IMR-90 (cell line): ENCODE measurements at regions not wholly inside any gene's neighbourhood (a gene's known extent, or its start where the extent isn't known, plus 50 kb on each side); places are given as distances from the start of the nearest gene placed in this dataset.

Experiments
- ATAC-seq: fragments of 200-7000 bp; cut with Tn5 transposase; 2 replicates; pipeline ENCODE4 v1.9.1; 2020; ENCODE audit warnings: low read depth, mild to moderate bottlenecking, moderate library complexity
- BruUV-seq: library from RNA; stranded (reverse); fragments of 400-500 nt; replicated peaks from 2 replicates; lab custom pipeline; 2021; lab: Mats Ljungman, UMichigan
- CTCF ChIA-PET: fragments of 300-600 bp; formaldehyde crosslinking; extraction: SDS; loops from one replicate; lab custom pipeline; 2021; ENCODE audit warnings: antibody characterized with exemption; lab: Yijun Ruan, JAX
- POLR2A ChIA-PET: fragments of 300-600 bp; sonication (Branson Sonifier 250); formaldehyde crosslinking; loops from one replicate; lab custom pipeline; 2022; ENCODE audit warnings: antibody characterized with exemption; ENCODE audit not compliant: unreplicated experiment; lab: Charles Lee
- DNase-seq: peaks from one replicate; pipeline ENCODE4 v3.0.0; 2013
- H2AFZ ChIP-seq: replicated peaks from 2 replicates; pipeline ENCODE3; 2013; ENCODE audit warnings: low read length, mild to moderate bottlenecking; ENCODE audit not compliant: poor library complexity
- H2AK5ac ChIP-seq: 2 replicates; pipeline ENCODE4 v1.6.1; 2013; ENCODE audit warnings: low read depth, low read length, inconsistent platforms
- H2AK9ac ChIP-seq: replicated peaks from 2 replicates; pipeline ENCODE3; 2013; ENCODE audit warnings: mild to moderate bottlenecking, low read depth, low read length, moderate library complexity; ENCODE audit not compliant: poor library complexity
- H2BK120ac ChIP-seq: 2 replicates; pipeline ENCODE4 v1.6.1; 2013; ENCODE audit warnings: low read depth, low read length, inconsistent platforms
- H2BK15ac ChIP-seq: 3 replicates; pipeline ENCODE4 v1.6.1; 2013; ENCODE audit warnings: low read depth, low read length, inconsistent platforms
- H2BK20ac ChIP-seq: 2 replicates; pipeline ENCODE4 v1.6.1; 2013; ENCODE audit warnings: low read depth, mild to moderate bottlenecking, inconsistent platforms, low read length, moderate library complexity
- H2BK5ac ChIP-seq: 2 replicates; pipeline ENCODE4 v1.6.1; 2013; ENCODE audit warnings: mild to moderate bottlenecking, low read depth, low read length, inconsistent platforms; ENCODE audit not compliant: poor library complexity, severe bottlenecking
- H3K14ac ChIP-seq: replicated peaks from 2 replicates; pipeline ENCODE4 v1.6.1; 2013; ENCODE audit warnings: low read depth, low read length, inconsistent platforms
- H3K18ac ChIP-seq: 2 replicates; pipeline ENCODE4 v1.6.1; 2013; ENCODE audit warnings: low read depth, low read length, control low read depth
- H3K23ac ChIP-seq: 2 replicates; pipeline ENCODE4 v1.6.1; 2013; ENCODE audit warnings: low read depth, low read length, inconsistent platforms
- H3K27ac ChIP-seq: 2 replicates; pipeline ENCODE4 v1.5.1; 2013; ENCODE audit warnings: mild to moderate bottlenecking, control low read depth, low read length; ENCODE audit not compliant: insufficient read depth
- H3K27me3 ChIP-seq: 2 replicates; pipeline ENCODE4 v1.6.1; 2013; ENCODE audit warnings: low read length; ENCODE audit not compliant: control insufficient read depth, insufficient read depth
- H3K36me3 ChIP-seq: 2 replicates; pipeline ENCODE4 v1.6.1; 2013; ENCODE audit warnings: low read length, mixed read lengths; ENCODE audit not compliant: control insufficient read depth, insufficient read depth
- H3K4ac ChIP-seq: 2 replicates; pipeline ENCODE4 v1.6.1; 2013; ENCODE audit warnings: low read depth, low read length, inconsistent platforms
- H3K4me1 ChIP-seq: 2 replicates; pipeline ENCODE4 v1.6.1; 2013; ENCODE audit warnings: low read length, mixed read lengths; ENCODE audit not compliant: control insufficient read depth, insufficient read depth
- H3K4me2 ChIP-seq: 2 replicates; pipeline ENCODE4 v1.6.1; 2013; ENCODE audit warnings: low read depth, mild to moderate bottlenecking, control low read depth, low read length, moderate library complexity
- H3K4me3 ChIP-seq: 2 replicates; pipeline ENCODE4 v1.5.1; 2013; ENCODE audit warnings: low read depth, mild to moderate bottlenecking, control low read depth, low read length, moderate library complexity; ENCODE audit not compliant: insufficient read depth
- H3K56ac ChIP-seq: 2 replicates; pipeline ENCODE4 v1.6.1; 2013; ENCODE audit warnings: low read length, inconsistent platforms; ENCODE audit not compliant: insufficient read depth; ENCODE audit errors: extremely low read depth
- H3K79me1 ChIP-seq, 2 experiments: 2 replicates each; pipeline ENCODE4 v1.6.1; 2013; ENCODE audit warnings: low read length in 2 of 2, inconsistent platforms in 1 of 2, low read depth in 1 of 2
- H3K9ac ChIP-seq: 2 replicates; pipeline ENCODE4 v1.6.1; 2013; ENCODE audit warnings: low read depth, low read length, control low read depth
- H3K9me1 ChIP-seq: 2 replicates; pipeline ENCODE4 v1.6.1; 2013; ENCODE audit warnings: low read length, inconsistent platforms; ENCODE audit not compliant: insufficient read depth
- H3K9me3 ChIP-seq: 2 replicates; pipeline ENCODE4 v1.6.1; 2013; ENCODE audit warnings: low read length; ENCODE audit not compliant: control insufficient read depth, insufficient read depth
- H4K20me1 ChIP-seq: 2 replicates; pipeline ENCODE4 v1.6.1; 2013; ENCODE audit warnings: low read length, inconsistent platforms; ENCODE audit not compliant: insufficient read depth
- H4K5ac ChIP-seq: 2 replicates; pipeline ENCODE4 v1.6.1; 2013; ENCODE audit warnings: mild to moderate bottlenecking, low read depth, low read length, control low read depth
- H4K8ac ChIP-seq, 2 experiments: 2 replicates each; pipeline ENCODE4 v1.6.1; 2013; ENCODE audit warnings: low read depth in 2 of 2, low read length in 2 of 2, control low read depth in 1 of 2, inconsistent platforms in 1 of 2
- H4K91ac ChIP-seq: 2 replicates; pipeline ENCODE4 v1.6.1; 2013; ENCODE audit warnings: low read depth, low read length, inconsistent platforms; ENCODE audit not compliant: insufficient read depth
- BHLHE40 ChIP-seq: fragments of 150-350 bp; IDR thresholded peaks from 2 replicates; pipeline ENCODE4 v1.6.1; 2016; ENCODE audit warnings: mild to moderate bottlenecking, low read depth, low read length
- CTCF ChIP-seq: conservative IDR thresholded peaks from 2 replicates; pipeline ENCODE4 v1.5.1; 2012; ENCODE audit warnings: mild to moderate bottlenecking, low read depth, low read length, improper control_type of control experiment
- ELK1 ChIP-seq: fragments of 150-350 bp; IDR thresholded peaks from 2 replicates; pipeline ENCODE4 v1.6.1; 2016; ENCODE audit warnings: low read depth, mild to moderate bottlenecking, low read length, moderate library complexity, borderline replicate concordance
- MAFK ChIP-seq: IDR thresholded peaks from 2 replicates; pipeline ENCODE4 v1.6.1; 2012; ENCODE audit warnings: low read depth, low read length, improper control_type of control experiment
- MAZ ChIP-seq: IDR thresholded peaks from 2 replicates; pipeline ENCODE4 v1.6.1; 2012; ENCODE audit warnings: low read depth, mild to moderate bottlenecking, low read length, improper control_type of control experiment, moderate library complexity, borderline replicate concordance
- MXI1 ChIP-seq: IDR thresholded peaks from 2 replicates; pipeline ENCODE4 v1.6.1; 2012; ENCODE audit warnings: low read depth, mild to moderate bottlenecking, low read length, moderate library complexity, borderline replicate concordance
- NFE2L2 ChIP-seq: fragments of 150-350 bp; IDR thresholded peaks from 2 replicates; pipeline ENCODE4 v1.6.1; 2016; ENCODE audit warnings: low read depth, mild to moderate bottlenecking, low read length
- RCOR1 ChIP-seq: IDR thresholded peaks from 2 replicates; pipeline ENCODE4 v1.6.1; 2012; ENCODE audit warnings: mild to moderate bottlenecking, low read length, improper control_type of control experiment; ENCODE audit not compliant: insufficient replicate concordance
- RFX5 ChIP-seq: IDR thresholded peaks from 2 replicates; pipeline ENCODE4 v1.8.0; 2012; ENCODE audit warnings: low read depth, mild to moderate bottlenecking, low read length, moderate library complexity
- SMC3 ChIP-seq: fragments of 150-350 bp; IDR thresholded peaks from 2 replicates; pipeline ENCODE4 v1.6.1; 2016; ENCODE audit warnings: low read depth, mild to moderate bottlenecking, antibody characterized with exemption, low read length, moderate library complexity
- USF2 ChIP-seq: fragments of 150-350 bp; IDR thresholded peaks from 2 replicates; pipeline ENCODE4 v1.6.1; 2017; ENCODE audit warnings: mild to moderate bottlenecking, antibody characterized with exemption, low read length, low read depth
- WGBS, 2 experiments: methylation state at CpG; one replicate each; pipeline versions ENCODE4 v1.1.5 to v1.1.7; 2013; ENCODE audit warnings: missing lambda C conversion rate in 2 of 2; ENCODE audit not compliant: insufficient read length in 1 of 2; ENCODE audit errors: extremely low coverage in 2 of 2; 5-methylcytosine and 5-hydroxymethylcytosine counted together
- dilution Hi-C: fragments of 300-500 bp; cut with HindIII; formaldehyde crosslinking; loops from one replicate; pipeline ENCODE4 v1.14.3; 2018; ENCODE audit warnings: low sequenced_read_pairs; ENCODE audit not compliant: unreplicated experiment
- in situ Hi-C: fragments of 300-500 bp; cut with MboI; formaldehyde crosslinking; loops from 3 replicates; pipeline ENCODE4 v1.14.3; 2019; ENCODE audit warnings: low sequenced_read_pairs, inconsistent platforms, mixed read lengths
- intact Hi-C: fragments of 100-400 bp; cut with micrococcal nuclease; formaldehyde crosslinking; loops from 2 replicates; pipeline ENCODE4 v1.10.0; 2022

- H2BK20ac ChIP-seq = no peak overlapping the region
- no peak overlapping the region for H3K27ac ChIP-seq
- no peak overlapping the region for H3K9ac ChIP-seq
- no peaks in the 10 kb centered on the region for H3K79me1 ChIP-seq
- H3K14ac ChIP-seq = no peak overlapping the region
- no peaks in the 10 kb centered on the region for H3K4me1 ChIP-seq
- no peak overlapping the region for H4K8ac ChIP-seq
- no peak overlapping the region for H3K4me2 ChIP-seq
- H4K5ac ChIP-seq = no peak overlapping the region
- dilution Hi-C loops (no loop called here), in situ Hi-C loops (no loop called here), intact Hi-C loops (no loop called here)
- no peak overlapping the region for H2AK5ac ChIP-seq
- no TSS peak for BruUV-seq
- CTCF ChIA-PET = no interaction called here
- ATAC-seq (no peak), DNase-seq (no peak)
- H3K9me3 ChIP-seq = peaks cover 5% of the 10 kb centered on the region
- no peak for TF ChIP-seq MAZ
- no peak for TF ChIP-seq MXI1
- TF ChIP-seq NFE2L2 = no peak
- TF ChIP-seq RCOR1 = no peak
- TF ChIP-seq RFX5 = no peak
- no peak for TF ChIP-seq BHLHE40
- TF ChIP-seq SMC3 = no peak
- no peak for TF ChIP-seq CTCF
- no peak for TF ChIP-seq ELK1
- no peak for TF ChIP-seq USF2
- no peak for TF ChIP-seq MAFK
- no peak overlapping the region for H2AK9ac ChIP-seq
- H3K4me3 ChIP-seq = no peak overlapping the region
- POLR2A ChIA-PET = no interaction called here
- H3K9me1 ChIP-seq = no peaks in the 10 kb centered on the region
- no peak overlapping the region for H2BK5ac ChIP-seq
- no peaks in the 10 kb centered on the region for H4K20me1 ChIP-seq
- no peak overlapping the region for H2AFZ ChIP-seq
- no peaks in the 10 kb centered on the region for H3K27me3 ChIP-seq
- H3K18ac ChIP-seq = no peak overlapping the region
- H3K23ac ChIP-seq = no peak overlapping the region
- H2BK120ac ChIP-seq = no peak overlapping the region
- no peak overlapping the region for H3K4ac ChIP-seq
- no peaks in the 10 kb centered on the region for H3K36me3 ChIP-seq
- no peak overlapping the region for H2BK15ac ChIP-seq
- H3K56ac ChIP-seq = no peak overlapping the region
- no peak overlapping the region for H4K91ac ChIP-seq
- no CpG with 5 or more reads among the region's 4 CpGs for WGBS, 2 experiments
These were observed 737.2 kb downstream of the CDH11 start for GRCh38 chr16:64384636-64385035.
